ENCODE measurements at regions not wholly inside any gene's neighbourhood (a gene's known extent, or its start where the extent isn't known, plus 50 kb on each side); places are given as distances from the start of the nearest gene placed in this dataset.
A peak's percentile ranks its signal among the peaks of the same experiment; 100 is the strongest.

GRCh38 chr10:3402187-3402751, 229.7 kb upstream of the PITRM1 start:
- no peak for TF ChIP-seq CTCF (IDR thresholded peaks at IDR 0.05; ENCODE audit: insufficient read depth, low read length, missing control alignments)
- no peak for DNase-seq (ENCODE audit: low read depth, low spot score)
- H3K4me3 ChIP-seq (ENCODE audit: low read depth, low read length): no peak overlapping the region
- ChIA-PET CTCF (interaction anchor here (0.7 to 1.2 kb wide), 4 partner anchors 16 to 162 kb away, joined by 3 to 4 read pairs (median 3); no protein-coding TSS in a partner anchor), POLR2A (interaction anchor here (0.6 to 1.1 kb wide), 3 partner anchors 22 to 373 kb away, joined by 3 to 4 read pairs (median 4); no protein-coding TSS in a partner anchor)

- ChIA-PET POLR2A (interaction anchor here (0.6 to 1.1 kb wide), 4 partner anchors 15 to 373 kb away, joined by 3 to 4 read pairs (median 4); no protein-coding TSS in a partner anchor), CTCF (interaction anchor here (1.1 kb wide), 1 partner anchor 22 kb away, joined by 3 read pairs; no protein-coding TSS in a partner anchor)
- DNase-seq (ENCODE audit: low read depth, low spot score): peak; percentile 56
- H3K4me3 ChIP-seq (ENCODE audit: low read depth, low read length): no peak overlapping the region
- TF ChIP-seq CTCF (IDR thresholded peaks at IDR 0.05; ENCODE audit: insufficient read depth, low read length, missing control alignments): no peak
Observed at GRCh38 chr10:3401491-3401938, 228.9 kb upstream of the PITRM1 start.

GRCh38 chr10:3400348-3400747, 227.8 kb upstream of the PITRM1 start:
- CTCF ChIA-PET: no interaction called here
- POLR2A ChIA-PET: no interaction called here
- H3K4me3 ChIP-seq (ENCODE audit: low read depth, low read length): no peak overlapping the region
- no peak for DNase-seq (ENCODE audit: low read depth, low spot score)
- no peak for TF ChIP-seq CTCF (IDR thresholded peaks at IDR 0.05; ENCODE audit: insufficient read depth, low read length, missing control alignments)

GRCh38 chr10:3399756-3400155, 227.2 kb upstream of the PITRM1 start:
- DNase-seq (ENCODE audit: low read depth, low spot score): no peak

GRCh38 chr10:3398825-3399646, 226.5 kb upstream of the PITRM1 start:
- CTCF ChIA-PET: no interaction called here

More at GRCh38 chr10:3399756-3400155, 227.2 kb upstream of the PITRM1 start:
- H3K4me3 ChIP-seq (ENCODE audit: low read depth, low read length): no peak overlapping the region
- CTCF ChIA-PET: no interaction called here
- no peak for TF ChIP-seq CTCF (IDR thresholded peaks at IDR 0.05; ENCODE audit: insufficient read depth, low read length, missing control alignments)
- POLR2A ChIA-PET: no interaction called here

More at GRCh38 chr10:3398825-3399646, 226.5 kb upstream of the PITRM1 start:
- POLR2A ChIA-PET: no interaction called here
- no peak for TF ChIP-seq CTCF (IDR thresholded peaks at IDR 0.05; ENCODE audit: insufficient read depth, low read length, missing control alignments)
- DNase-seq (ENCODE audit: low read depth, low spot score): no peak
- no peak overlapping the region for H3K4me3 ChIP-seq (ENCODE audit: low read depth, low read length)

All from AG04449 (cell line).